ENCODE measurements at regions not wholly inside any gene's neighbourhood (a gene's known extent, or its start where the extent isn't known, plus 50 kb on each side); places are given as distances from the start of the nearest gene placed in this dataset.

- TF ChIP-seq CTCF (IDR thresholded peaks at IDR 0.05) (no peak), POLR2A (IDR thresholded peaks at IDR 0.05) (no peak)
These were observed 146.2 kb downstream of the AACS start for GRCh38 chr12:125211464-125211863.

Measured in heart left ventricle (tissue), 13 donors.